Naive thymus-derived CD8-positive, alpha-beta T cell (primary cell): ENCODE measurements at regions not wholly inside any gene's neighbourhood (a gene's known extent, or its start where the extent isn't known, plus 50 kb on each side); places are given as distances from the start of the nearest gene placed in this dataset.
"Not testable (repeated sequence)": the region's sequence is repeated elsewhere in the genome, so short reads cannot be mapped to it uniquely, and the experiment has no call there.

ENCODE experiments used
- ATAC-seq, 2 donors: fragments of 150-1000 bp; cut with Tn5 transposase in 1 of 2; sonication (Bioruptor Pico), chemical (Tn5 transposase) in 1 of 2; 1 replicate in 1 of 2; 2 replicates in 1 of 2; pipeline ENCODE4 v1.10.0; 2021; ENCODE audit warnings: mild to moderate bottlenecking in 2 of 2, moderate library complexity in 2 of 2
- POLR2A ChIA-PET: fragments of 350-600 bp; sonication (Branson Sonifier 250); formaldehyde crosslinking; loops from one replicate; lab custom pipeline; 2021; ENCODE audit warnings: antibody characterized with exemption; lab: Charles Lee
- DNase-seq, 10 donors: peaks; one replicate each; pipeline versions ENCODE4 v3.0.0 to v3.0.0-alpha.2; 2020 to 2022
- H3K27ac Mint-ChIP-seq, 10 donors: one replicate each; pipeline ENCODE4 v1.8.0; 2020 to 2022; ENCODE audit warnings: mild to moderate bottlenecking in 10 of 10, mixed read lengths in 10 of 10, moderate library complexity in 4 of 10, inconsistent platforms in 1 of 10
- H3K27me3 Mint-ChIP-seq, 5 donors: one replicate each; pipeline ENCODE4 v1.8.0; 2021 to 2022; ENCODE audit warnings: mixed read lengths in 5 of 5
- H3K36me3 Mint-ChIP-seq, 3 donors: one replicate each; pipeline ENCODE4 v1.8.0; 2020 to 2022; ENCODE audit warnings: mixed read lengths in 3 of 3, mild to moderate bottlenecking in 2 of 3, inconsistent platforms in 1 of 3
- H3K4me1 Mint-ChIP-seq, 4 donors: one replicate each; pipeline ENCODE4 v1.8.0; 2021 to 2022; ENCODE audit warnings: mixed read lengths in 4 of 4
- H3K4me3 Mint-ChIP-seq, 10 donors: one replicate each; pipeline ENCODE4 v1.8.0; 2020 to 2022; ENCODE audit warnings: mild to moderate bottlenecking in 10 of 10, mixed read lengths in 10 of 10, moderate library complexity in 6 of 10, inconsistent platforms in 1 of 10
- H3K9me3 Mint-ChIP-seq, 9 donors: one replicate each; pipeline ENCODE4 v1.8.0; 2020 to 2022; ENCODE audit warnings: mixed read lengths in 9 of 9, mild to moderate bottlenecking in 3 of 9, inconsistent platforms in 1 of 9, moderate library complexity in 1 of 9

DNA sequence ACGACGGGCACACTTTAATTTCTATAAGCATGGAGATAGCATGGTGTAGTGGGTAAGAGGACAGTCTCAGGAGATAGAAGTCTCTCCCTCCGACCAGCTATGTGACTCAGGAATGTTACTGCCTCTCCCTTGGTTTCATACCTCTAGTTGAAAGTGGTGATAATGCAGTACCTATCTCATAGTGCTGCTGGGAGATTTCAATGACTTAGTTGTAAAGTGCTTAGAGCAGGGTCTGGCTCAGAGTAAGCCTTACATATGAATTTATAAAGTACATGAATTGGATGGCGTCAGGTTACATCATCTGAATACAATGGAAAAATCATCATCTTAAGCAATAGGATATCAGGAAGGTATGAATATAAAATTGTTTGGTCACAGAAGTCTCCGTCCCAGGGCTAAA is 952.8 kb upstream of the EDIL3 start:
- DNase-seq (no peak), ATAC-seq (no peak)
- Mint-ChIP-seq H3K4me3 (no peak overlapping the region), H3K27me3 (no peaks in the 10 kb centered on the region), H3K9me3 (peaks cover 0 to 8% (median 1%) of the 10 kb centered on the region in 9 donors), H3K27ac (no peak overlapping the region), H3K4me1 (no peaks in the 10 kb centered on the region), H3K36me3 (no peaks in the 10 kb centered on the region)
- POLR2A ChIA-PET, result no interaction called here

DNA sequence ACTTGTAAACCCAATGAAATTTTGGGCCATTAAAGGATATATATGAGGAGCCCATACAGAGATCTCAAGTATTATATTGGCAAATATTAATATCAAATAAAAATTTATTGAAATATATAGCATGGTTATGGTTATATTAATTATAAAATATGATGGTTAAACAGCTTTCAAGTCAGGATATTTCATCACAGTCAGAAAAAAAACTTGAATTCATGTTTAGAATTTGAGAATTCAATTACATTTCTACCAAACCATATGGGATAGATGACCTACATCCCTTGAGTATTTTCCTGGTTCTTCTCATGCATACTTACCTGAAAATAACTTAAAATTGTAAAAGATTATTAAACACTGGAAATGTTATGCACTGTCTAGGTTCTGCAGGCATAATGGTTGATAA is 956.1 kb upstream of the EDIL3 start:
- H3K36me3 Mint-ChIP-seq, result no peaks in the 10 kb centered on the region
- H3K27me3 Mint-ChIP-seq, result no peaks in the 10 kb centered on the region
- H3K27ac Mint-ChIP-seq, result no peak overlapping the region
- H3K4me3 Mint-ChIP-seq, result no peak overlapping the region
- H3K9me3 Mint-ChIP-seq, result peaks cover 0 to 21% (median 4%) of the 10 kb centered on the region in 9 donors
- no peak for ATAC-seq
- DNase-seq, result no peak
- POLR2A ChIA-PET, result no interaction called here
- H3K4me1 Mint-ChIP-seq, result no peaks in the 10 kb centered on the region

- ATAC-seq (no peak), DNase-seq (no peak)
- Mint-ChIP-seq H3K4me1 (no peaks in the 10 kb centered on the region), H3K27ac (no peak overlapping the region), H3K36me3 (no peaks in the 10 kb centered on the region), H3K9me3 (peaks cover 0 to 21% (median 2%) of the 10 kb centered on the region in 9 donors), H3K27me3 (no peaks in the 10 kb centered on the region), H3K4me3 (no peak overlapping the region)
- POLR2A ChIA-PET, result interaction anchor here (0.6 kb wide), 1 partner anchor 308 kb away, joined by 3 read pairs; no protein-coding TSS in a partner anchor
Observed at GRCh38 chr5:85345818-85346217, 961.1 kb upstream of the EDIL3 start.

GRCh38 chr5:85357309-85357708 is 972.6 kb upstream of the EDIL3 start:
- Mint-ChIP-seq H3K4me3 (no peak overlapping the region), H3K36me3 (no peaks in the 10 kb centered on the region), H3K9me3 (peaks cover 0 to 6% (median 0%) of the 10 kb centered on the region in 9 donors), H3K27ac (no peak overlapping the region), H3K4me1 (no peaks in the 10 kb centered on the region), H3K27me3 (no peaks in the 10 kb centered on the region)
- ATAC-seq, result no peak
- no peak for DNase-seq
- POLR2A ChIA-PET, result no interaction called here

GRCh38 chr5:85375525-85375924 is 990.8 kb upstream of the EDIL3 start:
- Mint-ChIP-seq H3K4me3 (no peak overlapping the region), H3K36me3 (no peaks in the 10 kb centered on the region), H3K9me3 (peaks cover 0 to 10% (median 0%) of the 10 kb centered on the region in 9 donors), H3K27ac (no peak overlapping the region), H3K27me3 (no peaks in the 10 kb centered on the region), H3K4me1 (no peaks in the 10 kb centered on the region)
- POLR2A ChIA-PET, result no interaction called here
- no peak for ATAC-seq
- DNase-seq, result no peak

DNA sequence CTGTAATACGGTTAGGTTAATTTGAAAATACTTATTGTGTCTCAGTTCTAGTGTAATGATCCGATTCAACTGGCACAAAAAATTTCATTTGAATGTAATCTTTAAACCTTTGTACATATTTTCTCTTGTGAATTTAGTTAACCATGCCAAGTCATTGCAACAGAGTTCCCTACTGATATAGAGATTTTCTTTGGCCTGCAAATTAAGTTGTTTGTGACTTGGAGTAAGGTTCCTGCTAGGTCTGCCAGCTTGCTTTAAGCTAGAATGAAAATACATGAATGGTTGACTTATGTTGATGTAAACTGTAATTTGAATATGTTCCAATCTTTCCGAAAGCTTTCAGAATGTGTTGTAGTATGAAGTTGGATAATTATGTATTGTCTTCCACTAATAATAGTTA is 1004.1 kb upstream of the EDIL3 start:
- ATAC-seq (no peak), DNase-seq (no peak)
- Mint-ChIP-seq H3K9me3 (peaks cover 0 to 12% (median 5%) of the 10 kb centered on the region in 9 donors), H3K27ac (no peak overlapping the region), H3K27me3 (no peaks in the 10 kb centered on the region), H3K36me3 (no peaks in the 10 kb centered on the region), H3K4me1 (no peaks in the 10 kb centered on the region), H3K4me3 (no peak overlapping the region)
- POLR2A ChIA-PET, result no interaction called here

GRCh38 chr5:85392309-85392708 is 1007.6 kb upstream of the EDIL3 start:
- H3K4me3 Mint-ChIP-seq, POLR2A ChIA-PET, DNase-seq: not testable (repeated sequence)

DNA sequence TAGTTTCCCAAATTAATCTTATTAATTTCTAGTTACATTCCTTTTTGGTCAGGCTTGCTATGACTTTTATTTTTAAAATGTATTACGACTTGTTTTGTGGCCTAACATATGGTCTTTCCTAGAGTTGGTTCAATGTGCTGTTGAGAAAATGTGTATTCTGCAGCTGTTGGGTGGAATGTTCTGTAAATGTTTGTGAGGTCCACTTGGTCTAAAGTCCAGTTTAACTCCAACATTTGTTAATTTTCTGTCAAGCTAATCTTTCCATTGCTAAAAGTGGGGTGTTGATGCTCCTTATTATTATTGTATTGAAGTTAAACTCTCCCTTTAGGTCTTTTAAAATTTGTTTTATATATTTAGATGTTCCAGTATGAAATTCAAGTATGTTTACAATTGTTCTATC is 1010.8 kb upstream of the EDIL3 start:
- Mint-ChIP-seq H3K27me3 (no peaks in the 10 kb centered on the region), H3K4me3 (no peak overlapping the region), H3K4me1 (no peaks in the 10 kb centered on the region), H3K9me3 (peaks cover 0 to 12% (median 0%) of the 10 kb centered on the region in 9 donors), H3K27ac (no peak overlapping the region), H3K36me3 (no peaks in the 10 kb centered on the region)
- DNase-seq (no peak), ATAC-seq (no peak)
- POLR2A ChIA-PET, result no interaction called here

More at GRCh38 chr5:85392309-85392708, 1007.6 kb upstream of the EDIL3 start:
- H3K4me1 Mint-ChIP-seq, H3K9me3 Mint-ChIP-seq, H3K27me3 Mint-ChIP-seq, H3K27ac Mint-ChIP-seq, H3K36me3 Mint-ChIP-seq, ATAC-seq: not testable (repeated sequence)

- no peak overlapping the region for H3K27ac Mint-ChIP-seq
- no peak for ATAC-seq
- H3K4me1 Mint-ChIP-seq, result no peaks in the 10 kb centered on the region
- POLR2A ChIA-PET, result no interaction called here
- H3K27me3 Mint-ChIP-seq, result no peaks in the 10 kb centered on the region
- peaks cover 0 to 12% (median 0%) of the 10 kb centered on the region in 9 donors for H3K9me3 Mint-ChIP-seq
- no peaks in the 10 kb centered on the region for H3K36me3 Mint-ChIP-seq
- H3K4me3 Mint-ChIP-seq, result no peak overlapping the region
- DNase-seq, result no peak
Observed at GRCh38 chr5:85397451-85397850, 1012.8 kb upstream of the EDIL3 start.

GRCh38 chr5:85428426-85428934 is 1043.8 kb upstream of the EDIL3 start:
- Mint-ChIP-seq H3K27me3 (peaks cover 0 to 2% (median 0%) of the 10 kb centered on the region in 5 donors), H3K36me3 (peaks cover 0 to 5% (median 0%) of the 10 kb centered on the region in 3 donors), H3K27ac (no peak overlapping the region), H3K4me3 (no peak overlapping the region), H3K9me3 (peaks cover 0 to 14% (median 8%) of the 10 kb centered on the region in 9 donors), H3K4me1 (no peaks in the 10 kb centered on the region)
- DNase-seq (no peak), ATAC-seq (no peak)
- POLR2A ChIA-PET, result no interaction called here

DNA sequence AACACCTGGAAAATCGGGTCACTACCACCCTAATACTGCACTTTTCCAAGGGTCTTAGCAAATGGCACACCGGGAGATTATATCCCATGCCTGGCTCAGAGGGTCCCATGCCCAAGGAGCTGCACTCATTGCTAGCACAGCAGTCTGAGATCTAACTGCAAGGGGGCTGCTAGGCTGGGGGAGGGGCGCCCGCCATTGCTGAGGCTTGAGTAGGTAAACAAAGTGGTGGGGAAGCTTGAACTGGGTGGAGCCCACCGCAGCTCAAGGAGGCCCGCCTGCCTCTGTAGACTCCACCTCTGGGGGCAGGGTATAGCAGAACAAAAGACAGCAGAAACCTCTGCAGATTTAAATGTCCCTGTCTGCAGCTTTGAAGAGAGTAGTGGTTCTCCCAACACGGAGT is 1047.0 kb upstream of the EDIL3 start:
- H3K4me3 Mint-ChIP-seq, DNase-seq, POLR2A ChIA-PET, H3K27me3 Mint-ChIP-seq, ATAC-seq, H3K36me3 Mint-ChIP-seq, H3K4me1 Mint-ChIP-seq, H3K27ac Mint-ChIP-seq: not testable (repeated sequence)
- H3K9me3 Mint-ChIP-seq, result peaks cover 0 to 18% (median 9%) of the 10 kb centered on the region in 9 donors

DNA sequence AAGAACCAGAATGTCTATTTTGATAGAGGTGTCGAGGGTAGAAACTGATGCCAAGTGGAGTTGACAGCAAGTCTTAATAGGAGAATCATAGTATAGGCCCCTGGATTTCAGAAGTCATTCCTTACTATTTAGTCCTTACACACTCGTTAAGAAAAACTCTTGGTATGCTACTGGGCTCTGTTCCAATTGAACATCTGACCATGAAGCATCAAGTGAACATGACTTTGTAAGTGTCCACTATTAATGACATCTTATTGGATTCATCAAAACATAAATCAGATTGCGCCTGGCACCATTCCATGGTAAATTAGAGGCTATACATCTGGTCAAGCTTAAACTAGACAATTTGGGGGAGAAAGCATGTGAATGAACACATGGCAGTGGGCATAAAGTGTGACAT is 1056.5 kb upstream of the EDIL3 start:
- H3K27ac Mint-ChIP-seq, result no peak overlapping the region
- no peak for ATAC-seq
- peaks cover 2 to 19% (median 3%) of the 10 kb centered on the region in 9 donors for H3K9me3 Mint-ChIP-seq
- H3K4me1 Mint-ChIP-seq, result no peaks in the 10 kb centered on the region
- H3K27me3 Mint-ChIP-seq, result no peaks in the 10 kb centered on the region
- no peak overlapping the region for H3K4me3 Mint-ChIP-seq
- H3K36me3 Mint-ChIP-seq, result no peaks in the 10 kb centered on the region
- no peak for DNase-seq
- POLR2A ChIA-PET, result no interaction called here

DNA sequence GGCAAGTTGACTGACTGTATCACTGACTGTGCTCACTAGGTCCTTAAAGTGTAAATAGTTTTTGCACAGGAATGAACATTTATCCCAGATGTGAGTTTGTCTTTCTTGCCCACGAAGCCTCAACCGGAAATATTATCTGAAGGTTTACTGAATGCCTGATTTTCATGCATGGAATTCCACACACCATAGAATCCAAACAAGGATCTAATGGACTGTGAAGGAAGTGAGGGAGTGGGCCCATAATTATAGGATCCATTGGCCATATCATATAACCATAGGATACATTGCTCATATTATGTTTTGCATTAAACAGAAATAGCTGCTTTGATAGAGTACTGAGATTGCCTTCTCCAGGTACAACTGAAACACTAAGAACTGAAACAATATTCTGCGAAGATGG is 1057.2 kb upstream of the EDIL3 start:
- no peak overlapping the region for H3K27ac Mint-ChIP-seq
- no peak for ATAC-seq
- no peaks in the 10 kb centered on the region for H3K36me3 Mint-ChIP-seq
- H3K4me3 Mint-ChIP-seq, result no peak overlapping the region
- POLR2A ChIA-PET, result no interaction called here
- no peaks in the 10 kb centered on the region for H3K4me1 Mint-ChIP-seq
- no peak for DNase-seq
- H3K9me3 Mint-ChIP-seq, result peaks cover 0 to 20% (median 3%) of the 10 kb centered on the region in 9 donors
- H3K27me3 Mint-ChIP-seq, result no peaks in the 10 kb centered on the region

GRCh38 chr5:85452322-85453025 is 1067.8 kb upstream of the EDIL3 start:
- Mint-ChIP-seq H3K27me3 (no peaks in the 10 kb centered on the region), H3K36me3 (no peaks in the 10 kb centered on the region), H3K4me1 (no peaks in the 10 kb centered on the region), H3K27ac (no peak overlapping the region), H3K9me3 (peaks cover 2 to 18% (median 5%) of the 10 kb centered on the region in 9 donors), H3K4me3 (no peak overlapping the region)
- DNase-seq (no peak), ATAC-seq (no peak)
- POLR2A ChIA-PET, result no interaction called here
